ENCODE measurements at regions not wholly inside any gene's neighbourhood (a gene's known extent, or its start where the extent isn't known, plus 50 kb on each side); places are given as distances from the start of the nearest gene placed in this dataset.

DNA sequence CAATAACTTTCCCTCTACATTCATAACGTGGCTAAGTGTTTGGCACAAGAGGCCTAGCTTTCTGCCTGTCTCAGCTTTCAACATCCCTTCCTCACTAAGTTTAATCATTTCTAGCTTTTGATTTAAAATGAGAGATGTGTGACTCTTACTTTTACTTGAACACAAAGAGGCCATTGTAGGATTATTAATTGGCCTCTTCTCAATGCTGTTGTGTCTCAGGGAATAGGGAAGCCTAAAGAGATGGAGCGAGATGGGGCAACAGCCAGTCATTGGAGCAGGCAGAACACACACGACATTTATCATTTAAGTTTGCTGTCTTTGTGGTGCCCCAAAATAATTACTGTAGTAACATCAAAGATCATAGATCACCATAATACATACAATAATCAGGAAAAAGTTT is 167.1 kb upstream of the TRIM24 start:
- TF ChIP-seq POLR2AphosphoS5 (IDR thresholded peaks at IDR 0.05; ENCODE audit: low read depth, low read length) (no peak), TAF1 (IDR thresholded peaks at IDR 0.05; ENCODE audit: borderline replicate concordance, insufficient read depth, low read length) (no peak), SIN3A (IDR thresholded peaks at IDR 0.05; ENCODE audit: borderline replicate concordance, insufficient read depth, low read length) (no peak), FOXP2 (optimal IDR thresholded peaks at IDR 0.05; ENCODE audit: borderline replicate concordance, extremely low read depth, extremely low read length, insufficient read depth) (no peak)
